ENCODE measurements at regions not wholly inside any gene's neighbourhood (a gene's known extent, or its start where the extent isn't known, plus 50 kb on each side); places are given as distances from the start of the nearest gene placed in this dataset.

GRCh38 chr6:159480471-159480870 is 212.6 kb downstream of the SOD2 start:
- DNase-seq (ENCODE audit: low read depth in 2 of 2), result no peak

GRCh38 chr6:159479146-159479545 is 213.9 kb downstream of the SOD2 start:
- DNase-seq (ENCODE audit: low read depth in 2 of 2), result no peak

- peak in 1 of 2 experiments; percentile 17 for DNase-seq (ENCODE audit: low read depth in 2 of 2)
These were observed 219.4 kb downstream of the SOD2 start for GRCh38 chr6:159473475-159474263.

DNA sequence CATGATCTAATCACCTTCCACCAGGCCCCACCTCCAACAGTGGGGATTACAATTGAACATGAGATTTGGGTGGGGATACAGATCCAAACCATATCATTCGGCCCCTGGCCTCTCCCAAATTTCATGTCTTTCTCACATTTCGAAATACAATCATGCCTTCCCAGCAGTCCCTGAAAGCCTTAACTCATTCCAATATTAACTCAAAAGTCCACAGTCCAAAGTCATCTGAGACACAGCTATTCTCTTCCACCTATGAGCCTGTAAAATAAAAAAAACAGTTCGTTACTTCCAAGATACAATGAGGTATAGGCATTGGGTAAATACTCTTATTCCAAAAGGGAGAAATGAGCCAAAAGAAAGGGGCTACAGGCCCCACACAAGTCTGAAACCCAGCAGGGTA is 222.6 kb downstream of the SOD2 start:
- no peak for DNase-seq (ENCODE audit: low read depth in 2 of 2)

GRCh38 chr6:159469443-159469842 is 223.6 kb downstream of the SOD2 start:
- no peak for DNase-seq (ENCODE audit: low read depth in 2 of 2)

- DNase-seq (ENCODE audit: low read depth in 2 of 2), result no peak
These were observed 224.0 kb downstream of the SOD2 start for GRCh38 chr6:159468994-159469393.

DNA sequence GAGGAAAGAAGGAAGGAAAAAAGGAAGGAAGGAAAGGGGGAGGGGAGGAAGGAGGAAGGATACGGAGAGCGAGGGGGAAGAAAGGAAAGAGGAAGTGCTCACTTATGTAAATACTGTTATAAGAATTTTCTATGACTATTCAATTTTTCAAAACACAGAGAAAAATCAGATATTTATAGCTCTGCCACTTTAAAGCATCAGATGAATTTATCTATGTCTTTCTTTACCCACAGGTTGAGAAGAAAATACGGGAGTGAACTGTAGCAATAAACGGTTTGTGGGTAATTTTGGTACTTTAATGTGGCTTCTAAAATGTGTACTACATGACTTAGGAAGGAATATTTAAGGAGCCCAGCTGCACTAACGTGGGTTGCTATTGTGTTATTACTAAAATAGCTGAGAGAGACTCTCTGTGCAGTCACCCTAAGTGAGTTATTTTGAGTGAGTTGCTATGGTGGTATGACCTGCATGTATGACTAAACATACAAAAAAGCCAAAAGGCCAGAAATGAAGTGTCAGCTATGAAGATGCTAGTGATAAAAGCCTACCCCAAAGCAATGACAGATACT is 225.5 kb downstream of the SOD2 start:
- DNase-seq (ENCODE audit: low read depth in 2 of 2), result no peak

GRCh38 chr6:159466926-159467325 is 226.1 kb downstream of the SOD2 start:
- DNase-seq (ENCODE audit: low read depth in 2 of 2), result no peak

DNA sequence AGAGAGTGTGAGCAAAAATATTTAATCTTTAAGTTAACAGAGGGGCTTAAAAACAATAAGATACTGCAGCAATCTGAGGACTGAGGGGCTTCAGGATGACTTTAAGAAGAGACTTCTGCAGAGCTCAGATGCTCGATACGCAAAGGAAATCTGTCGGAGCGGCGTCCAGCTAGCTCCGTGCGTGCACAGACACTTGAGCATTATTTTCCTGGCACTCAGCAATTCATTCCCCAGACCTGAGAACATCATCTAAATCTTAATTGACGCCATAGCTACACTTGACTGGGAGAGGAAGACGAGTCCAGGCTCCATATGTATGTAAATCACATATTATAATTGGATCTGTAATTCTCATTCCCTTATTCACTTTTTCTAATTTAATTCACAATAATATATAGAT is 228.2 kb downstream of the SOD2 start:
- DNase-seq (ENCODE audit: low read depth in 2 of 2), result no peak

DNA sequence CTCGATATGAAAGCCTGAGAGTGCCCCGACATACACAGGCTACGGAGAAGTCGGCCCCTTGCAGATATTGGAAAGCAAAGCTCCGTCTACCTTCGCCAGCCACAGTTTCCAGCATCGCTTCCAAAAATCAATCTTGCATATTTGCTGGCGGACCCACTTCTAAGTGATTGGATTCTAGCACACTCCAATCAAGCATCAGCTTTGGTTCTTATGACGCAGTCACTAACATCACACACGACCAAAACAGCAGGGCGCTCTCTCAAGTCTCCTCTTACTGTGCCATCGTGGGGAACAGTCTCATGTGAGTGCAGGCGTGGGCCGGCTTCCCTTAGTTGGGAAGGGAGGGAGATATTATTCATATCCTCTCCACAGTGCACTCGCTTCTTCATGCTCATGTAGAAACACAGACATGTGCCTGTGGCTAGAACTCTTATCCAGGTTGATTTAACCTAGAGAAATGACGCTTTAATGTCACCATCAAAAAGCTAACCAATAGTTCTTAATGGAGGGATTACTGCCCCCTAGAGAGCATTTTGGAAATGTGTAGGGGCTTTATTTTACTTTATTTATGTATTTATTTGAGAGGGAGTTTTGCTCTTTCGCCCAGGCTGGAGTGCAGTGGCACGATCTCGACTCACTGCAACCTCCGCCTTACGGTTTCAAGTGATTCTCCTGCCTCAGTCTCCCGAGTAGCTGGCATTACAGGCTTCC is 229.8 kb downstream of the SOD2 start:
- no peak for DNase-seq (ENCODE audit: low read depth in 2 of 2)

DNA sequence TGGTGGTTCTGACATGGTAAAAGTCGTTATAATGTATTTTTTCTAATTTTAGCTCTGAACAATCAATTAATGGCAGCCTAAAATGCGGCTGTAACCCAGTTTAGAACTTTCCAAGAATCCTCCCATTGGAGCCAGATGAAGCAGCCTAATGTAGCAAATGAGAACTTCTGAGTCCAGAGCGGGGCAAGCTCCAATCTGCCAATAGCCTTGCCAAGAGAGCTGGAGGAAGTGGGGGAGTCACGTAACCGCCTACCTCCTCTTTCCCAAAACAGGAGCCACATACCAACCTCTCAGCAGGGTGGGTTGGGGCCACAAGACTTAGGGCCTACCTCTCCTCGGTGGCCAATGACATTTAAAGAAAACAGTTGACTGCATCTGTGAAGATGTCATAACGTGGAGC is 230.6 kb downstream of the SOD2 start:
- no peak for DNase-seq (ENCODE audit: low read depth in 2 of 2)

DNA sequence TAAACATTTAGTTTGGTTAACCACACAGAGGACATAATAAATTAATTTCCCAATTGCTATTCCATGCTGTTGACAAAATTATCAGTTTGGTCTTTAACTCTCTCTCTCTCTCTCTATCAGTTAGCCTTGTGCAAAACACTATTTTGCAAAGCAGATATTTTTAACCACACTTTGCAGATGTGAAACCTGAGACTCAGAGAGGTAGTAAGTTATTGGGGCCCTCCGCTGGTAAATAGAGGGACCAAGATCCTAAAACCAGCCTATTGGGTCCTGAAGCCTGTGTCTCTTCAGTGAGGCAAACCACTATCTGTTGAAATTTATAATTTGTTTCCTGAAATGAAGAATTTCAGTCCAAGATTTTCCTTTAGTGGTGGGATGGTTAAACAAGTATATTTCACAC is 231.0 kb downstream of the SOD2 start:
- DNase-seq (ENCODE audit: low read depth in 2 of 2), result no peak

- no peak for DNase-seq (ENCODE audit: low read depth in 2 of 2)
These were observed 231.8 kb downstream of the SOD2 start for GRCh38 chr6:159461266-159461665.

GRCh38 chr6:159460476-159460875 is 232.6 kb downstream of the SOD2 start:
- no peak for DNase-seq (ENCODE audit: low read depth in 2 of 2)

DNA sequence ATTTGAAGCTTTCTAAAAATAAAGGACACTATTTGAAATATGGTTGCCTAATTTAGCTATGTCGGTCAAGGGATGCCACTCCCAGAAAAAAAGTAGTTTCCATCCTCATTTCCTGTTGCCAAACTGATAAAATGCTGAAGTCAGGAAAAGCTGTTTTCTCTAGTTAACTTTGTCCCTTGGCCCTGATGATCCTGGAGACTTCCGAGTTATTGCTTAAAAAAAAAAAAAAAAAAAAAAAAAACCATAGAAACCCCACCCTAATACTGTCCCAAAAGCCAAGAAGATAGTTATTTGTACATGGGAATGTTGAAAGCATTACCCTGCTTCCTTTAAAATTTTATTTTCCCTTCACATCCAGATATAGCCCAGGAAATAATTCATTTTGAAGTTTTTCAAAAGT is 236.7 kb downstream of the SOD2 start:
- DNase-seq (ENCODE audit: low read depth in 2 of 2), result no peak

DNA sequence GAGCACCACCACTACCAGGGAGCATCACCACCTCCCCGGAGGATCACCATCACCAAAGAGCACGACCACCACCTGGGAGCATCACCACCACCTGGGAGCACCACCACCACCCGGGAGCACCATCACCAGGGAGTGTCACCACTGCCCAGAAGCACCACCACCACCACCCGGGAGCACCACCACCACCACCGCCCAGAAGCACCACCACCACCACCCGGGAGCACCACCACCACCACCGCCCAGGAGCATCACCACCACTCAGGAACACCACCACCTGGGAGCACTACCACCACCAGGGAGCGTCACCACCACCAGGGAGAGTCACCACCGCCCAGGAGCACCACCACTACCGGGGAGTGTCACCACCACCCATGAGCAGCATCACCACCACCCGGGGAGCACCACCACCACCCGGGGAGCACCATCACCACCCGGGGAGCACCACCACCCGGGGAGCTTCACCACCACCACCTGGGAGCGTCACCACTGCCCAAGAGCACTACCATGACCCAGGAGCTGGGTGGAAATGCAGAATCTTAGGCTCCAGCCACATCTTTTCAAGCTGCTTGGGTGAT is 237.3 kb downstream of the SOD2 start:
- DNase-seq (ENCODE audit: low read depth in 2 of 2), result no peak

- DNase-seq (ENCODE audit: low read depth in 2 of 2), result peak in 1 of 2 experiments; percentile 13
These were observed 242.1 kb downstream of the SOD2 start for GRCh38 chr6:159450815-159451465.

DNA sequence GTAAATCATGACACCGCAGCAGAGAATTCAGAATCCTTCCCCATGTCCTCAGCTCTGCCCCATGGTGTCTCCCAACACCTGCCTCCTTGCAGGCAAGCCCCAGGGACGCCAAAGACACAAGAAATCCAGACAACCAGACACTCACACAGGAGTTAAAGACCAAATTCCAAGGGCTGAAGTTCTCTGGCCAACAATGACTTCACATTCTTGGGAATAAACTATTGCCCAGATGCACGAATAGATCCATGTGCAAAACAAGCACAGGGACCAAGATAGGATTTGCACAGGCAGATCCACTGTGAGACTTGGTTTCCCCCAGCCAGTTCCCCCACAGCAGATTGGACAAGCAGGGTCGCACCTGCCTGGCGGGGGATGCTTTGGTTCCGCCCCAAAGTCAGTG is 246.7 kb downstream of the SOD2 start:
- no peak for DNase-seq (ENCODE audit: low read depth in 2 of 2)

- DNase-seq (ENCODE audit: low read depth in 2 of 2), result no peak
These were observed 247.7 kb downstream of the SOD2 start for GRCh38 chr6:159445351-159445750.

DNA sequence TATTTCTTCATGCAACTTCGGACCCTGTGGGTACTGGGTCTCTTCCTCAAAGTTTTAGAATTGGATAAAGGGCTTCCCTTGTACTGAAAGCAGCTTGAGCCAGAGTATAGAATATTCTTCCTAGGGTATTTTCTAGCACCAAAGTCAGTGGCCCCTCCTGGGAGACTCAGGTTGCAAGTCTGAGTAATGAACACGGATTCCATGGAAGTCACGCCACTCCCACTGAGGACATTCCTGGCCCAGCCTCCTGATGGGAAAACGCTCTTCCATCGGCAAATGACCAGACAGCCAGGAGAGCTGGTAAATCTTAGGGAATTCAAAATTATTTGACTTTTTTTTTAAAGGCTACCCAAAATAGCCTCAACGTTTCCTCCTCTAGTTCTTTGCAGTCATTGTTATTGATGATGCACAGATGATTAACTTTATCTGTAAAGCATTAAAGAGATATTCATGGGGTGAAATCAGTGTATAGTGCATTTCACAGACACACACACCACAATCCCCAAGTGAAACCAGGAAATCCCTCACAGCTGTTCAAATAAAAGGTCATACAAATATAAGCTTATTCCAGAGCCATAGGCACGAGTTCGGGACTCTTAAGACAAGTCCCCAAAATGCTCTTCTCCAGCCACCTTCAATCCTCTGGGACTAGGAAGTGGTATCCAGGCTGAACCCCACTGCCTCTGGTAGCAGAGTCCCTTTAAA is 248.8 kb downstream of the SOD2 start:
- no peak for DNase-seq (ENCODE audit: low read depth in 2 of 2)

- DNase-seq (ENCODE audit: low read depth in 2 of 2), result no peak
These were observed 249.6 kb downstream of the SOD2 start for GRCh38 chr6:159443417-159443920.

DNA sequence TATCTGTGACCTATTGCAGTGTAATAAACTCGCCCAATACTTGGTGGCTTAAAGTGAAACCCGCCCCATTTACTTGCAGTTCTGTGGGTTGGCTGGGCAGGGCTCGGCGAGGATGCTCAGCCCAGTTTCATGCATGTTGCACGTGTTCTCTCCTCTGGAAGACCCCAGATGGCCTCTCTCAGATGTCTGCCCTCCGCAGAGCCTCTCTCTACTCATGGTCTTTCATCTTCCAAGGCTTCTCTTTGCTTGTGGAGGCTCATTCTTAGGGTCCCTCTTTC is 251.4 kb downstream of the SOD2 start:
- DNase-seq (ENCODE audit: low read depth in 2 of 2), result no peak
